ENCODE measurements at regions not wholly inside any gene's neighbourhood (a gene's known extent, or its start where the extent isn't known, plus 50 kb on each side); places are given as distances from the start of the nearest gene placed in this dataset.
"Not testable (repeated sequence)": the region's sequence is repeated elsewhere in the genome, so short reads cannot be mapped to it uniquely, and the experiment has no call there.

DNA sequence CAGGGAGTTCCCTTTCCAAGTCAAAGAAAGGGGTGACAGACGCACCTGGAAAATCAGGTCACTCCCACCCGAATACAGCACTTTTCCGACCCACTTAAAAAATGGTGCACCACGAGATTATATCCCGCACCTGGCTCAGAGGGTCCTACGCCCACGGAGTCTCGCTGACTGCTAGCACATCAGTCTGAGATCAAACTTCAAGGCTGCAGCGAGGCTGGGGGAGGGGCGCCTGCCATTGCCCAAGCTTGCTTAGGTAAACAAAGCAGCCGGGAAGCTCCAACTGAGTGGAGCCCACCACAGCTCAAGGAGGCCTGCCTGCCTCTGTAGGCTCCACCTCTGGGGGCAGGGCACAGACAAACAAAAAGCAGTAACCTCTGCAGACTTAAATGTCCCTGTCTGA, 277.8 kb upstream of the ARHGAP42 start:
- H3K4me1 Mint-ChIP-seq; H3K27ac Mint-ChIP-seq; H3K4me1 ChIP-seq (ENCODE audit: control insufficient read depth in 2 of 2, insufficient read depth in 2 of 2, low read length in 2 of 2); intact Hi-C loops (cut with micrococcal nuclease); ATAC-seq; H3K9me3 ChIP-seq (ENCODE audit: control insufficient read depth in 2 of 3, low read length in 3 of 3); POLR2A ChIA-PET; DNase-seq; H3K27me3 ChIP-seq (ENCODE audit: control insufficient read depth in 2 of 2, insufficient read depth in 2 of 2, low read length in 2 of 2); CTCF ChIA-PET; H3K27ac ChIP-seq (ENCODE audit: low read depth, low read length); H3K36me3 ChIP-seq (ENCODE audit: control insufficient read depth in 2 of 3, insufficient read depth in 3 of 3, low read length in 3 of 3); H3K4me3 ChIP-seq (ENCODE audit: low read length); H3K36me3 Mint-ChIP-seq; H3K4me3 Mint-ChIP-seq; H3K27me3 Mint-ChIP-seq: not testable (repeated sequence)
- H3K9me3 Mint-ChIP-seq = peaks cover 2 to 17% (median 11%) of the 10 kb centered on the region in 11 donors

DNA sequence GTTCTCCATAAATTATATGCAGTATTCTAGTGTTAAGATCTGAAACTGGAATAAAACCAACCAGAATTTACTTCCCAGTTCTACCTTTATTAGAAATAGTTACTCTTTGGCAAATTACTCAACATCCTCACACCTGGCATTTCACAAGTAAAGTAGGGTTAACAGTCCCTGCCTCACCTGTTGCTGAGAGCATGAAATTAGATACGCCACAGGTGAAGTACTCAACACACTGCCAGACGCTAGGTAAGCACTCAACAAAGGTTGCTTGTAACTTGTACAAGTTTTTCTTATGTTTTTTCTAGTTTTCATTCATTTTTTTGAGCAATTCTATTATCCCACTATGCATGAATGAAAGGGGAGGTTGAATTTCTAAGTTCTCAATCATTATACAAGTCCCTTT, 267.6 kb upstream of the ARHGAP42 start:
- no peaks in the 10 kb centered on the region for H3K27me3 Mint-ChIP-seq
- no peak for ATAC-seq
- H3K36me3 Mint-ChIP-seq = peaks cover 0 to 6% (median 0%) of the 10 kb centered on the region in 5 donors
- H3K4me3 ChIP-seq (ENCODE audit: low read length) = no peak overlapping the region
- H3K9me3 ChIP-seq (ENCODE audit: control insufficient read depth in 2 of 3, low read length in 3 of 3) = peaks cover 0 to 4% (median 0%) of the 10 kb centered on the region in 3 experiments
- H3K27ac ChIP-seq (ENCODE audit: low read depth, low read length) = no peak overlapping the region
- intact Hi-C loops (cut with micrococcal nuclease) = no loop called here
- H3K4me3 Mint-ChIP-seq = no peak overlapping the region
- H3K27ac Mint-ChIP-seq = no peak overlapping the region
- ChIA-PET POLR2A (no interaction called here), CTCF (no interaction called here)
- no peaks in the 10 kb centered on the region for H3K4me1 ChIP-seq (ENCODE audit: control insufficient read depth in 2 of 2, insufficient read depth in 2 of 2, low read length in 2 of 2)
- DNase-seq = no peak
- no peaks in the 10 kb centered on the region for H3K27me3 ChIP-seq (ENCODE audit: control insufficient read depth in 2 of 2, insufficient read depth in 2 of 2, low read length in 2 of 2)
- H3K36me3 ChIP-seq (ENCODE audit: control insufficient read depth in 2 of 3, insufficient read depth in 3 of 3, low read length in 3 of 3) = no peaks in the 10 kb centered on the region
- peaks cover 5 to 41% (median 19%) of the 10 kb centered on the region in 11 donors for H3K9me3 Mint-ChIP-seq
- no peaks in the 10 kb centered on the region for H3K4me1 Mint-ChIP-seq

DNA sequence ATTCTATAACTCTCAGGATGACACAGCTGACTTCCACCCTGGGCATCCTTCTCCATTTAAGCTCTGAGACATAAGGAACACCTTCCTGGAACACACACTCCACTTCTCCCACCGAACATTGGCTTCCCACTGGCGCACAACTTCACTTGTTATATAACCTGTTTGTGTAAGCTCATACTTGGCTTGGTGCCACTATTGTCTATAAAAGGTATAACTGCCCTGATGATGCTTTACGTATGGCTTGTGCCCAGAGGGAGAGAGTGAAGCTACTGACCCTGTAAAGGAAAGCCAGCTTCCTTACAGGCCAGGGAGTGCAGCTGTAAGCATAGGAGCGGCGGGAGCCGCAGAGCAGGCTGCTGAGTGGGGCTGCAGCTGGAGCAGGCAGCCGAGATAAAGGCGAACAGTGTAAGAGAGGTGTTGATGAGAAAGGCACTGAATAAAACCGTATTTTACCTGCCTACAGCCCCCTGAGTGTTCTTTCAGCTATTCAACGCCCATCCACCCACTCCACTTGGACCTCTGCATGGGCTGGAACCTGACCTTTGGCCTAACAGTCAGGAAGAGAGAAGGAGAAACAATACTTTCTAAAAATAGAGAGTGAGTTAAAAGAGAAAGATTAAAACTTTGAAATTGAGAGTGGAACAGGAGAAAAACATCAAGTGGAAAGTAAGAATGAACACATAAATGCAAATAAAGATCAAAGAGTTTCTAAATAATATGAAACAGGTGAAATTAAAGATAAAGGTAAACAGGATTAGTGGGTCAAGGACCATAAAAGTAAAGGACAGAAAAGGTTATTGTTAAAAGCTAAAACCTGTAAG, 252.1 kb upstream of the ARHGAP42 start:
- no peaks in the 10 kb centered on the region for H3K36me3 Mint-ChIP-seq
- no peaks in the 10 kb centered on the region for H3K36me3 ChIP-seq (ENCODE audit: control insufficient read depth in 2 of 3, insufficient read depth in 3 of 3, low read length in 3 of 3)

DNA sequence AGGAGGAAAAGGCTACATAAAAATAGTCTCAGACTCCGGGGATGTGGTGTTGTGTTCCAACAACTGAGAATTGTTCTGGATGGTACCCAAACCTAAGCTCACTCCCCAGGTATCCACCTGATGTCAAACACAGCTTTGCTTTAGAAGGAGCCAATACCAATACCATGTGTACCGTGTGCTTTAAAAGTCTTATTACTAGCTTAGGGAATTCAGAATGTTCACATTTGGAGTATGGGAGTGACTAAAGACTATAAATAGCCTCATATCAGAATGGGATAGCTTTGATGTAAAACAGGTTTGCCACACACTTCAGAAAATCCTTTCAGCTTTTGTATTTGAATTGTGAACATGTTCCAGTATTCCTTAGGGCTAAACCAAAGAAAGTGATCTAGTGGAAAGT, 248.7 kb upstream of the ARHGAP42 start:
- no peaks in the 10 kb centered on the region for H3K9me3 ChIP-seq (ENCODE audit: control insufficient read depth in 2 of 3, low read length in 3 of 3)
- no peaks in the 10 kb centered on the region for H3K4me1 Mint-ChIP-seq
- H3K9me3 Mint-ChIP-seq = peaks cover 0 to 19% (median 7%) of the 10 kb centered on the region in 11 donors
- no peak overlapping the region for H3K4me3 ChIP-seq (ENCODE audit: low read length)
- H3K27me3 Mint-ChIP-seq = no peaks in the 10 kb centered on the region
- CTCF ChIA-PET = no interaction called here
- no peak overlapping the region for H3K4me3 Mint-ChIP-seq
- intact Hi-C loops (cut with micrococcal nuclease) = no loop called here
- no peaks in the 10 kb centered on the region for H3K4me1 ChIP-seq (ENCODE audit: control insufficient read depth in 2 of 2, insufficient read depth in 2 of 2, low read length in 2 of 2)
- POLR2A ChIA-PET = no interaction called here
- H3K36me3 ChIP-seq (ENCODE audit: control insufficient read depth in 2 of 3, insufficient read depth in 3 of 3, low read length in 3 of 3) = no peaks in the 10 kb centered on the region
- ATAC-seq (no peak), DNase-seq (no peak)
- no peaks in the 10 kb centered on the region for H3K27me3 ChIP-seq (ENCODE audit: control insufficient read depth in 2 of 2, insufficient read depth in 2 of 2, low read length in 2 of 2)
- H3K27ac Mint-ChIP-seq = no peak overlapping the region
- H3K36me3 Mint-ChIP-seq = no peaks in the 10 kb centered on the region
- H3K27ac ChIP-seq (ENCODE audit: low read depth, low read length) = no peak overlapping the region

More for the DNA sequence above, 252.1 kb upstream of the ARHGAP42 start:
- no peak for DNase-seq
- ChIA-PET POLR2A (no interaction called here), CTCF (no interaction called here)
- Mint-ChIP-seq H3K4me3 (no peak overlapping the region), H3K4me1 (no peaks in the 10 kb centered on the region), H3K9me3 (peaks cover 0 to 16% (median 4%) of the 10 kb centered on the region in 11 donors), H3K27ac (no peak overlapping the region), H3K27me3 (no peaks in the 10 kb centered on the region)
- H3K4me1 ChIP-seq (ENCODE audit: control insufficient read depth in 2 of 2, insufficient read depth in 2 of 2, low read length in 2 of 2) = no peaks in the 10 kb centered on the region
- no peak overlapping the region for H3K27ac ChIP-seq (ENCODE audit: low read depth, low read length)
- no peaks in the 10 kb centered on the region for H3K9me3 ChIP-seq (ENCODE audit: control insufficient read depth in 2 of 3, low read length in 3 of 3)
- H3K27me3 ChIP-seq (ENCODE audit: control insufficient read depth in 2 of 2, insufficient read depth in 2 of 2, low read length in 2 of 2) = no peaks in the 10 kb centered on the region
- ATAC-seq = no peak
- intact Hi-C loops (cut with micrococcal nuclease) = no loop called here
- H3K4me3 ChIP-seq (ENCODE audit: low read length) = no peak overlapping the region

DNA sequence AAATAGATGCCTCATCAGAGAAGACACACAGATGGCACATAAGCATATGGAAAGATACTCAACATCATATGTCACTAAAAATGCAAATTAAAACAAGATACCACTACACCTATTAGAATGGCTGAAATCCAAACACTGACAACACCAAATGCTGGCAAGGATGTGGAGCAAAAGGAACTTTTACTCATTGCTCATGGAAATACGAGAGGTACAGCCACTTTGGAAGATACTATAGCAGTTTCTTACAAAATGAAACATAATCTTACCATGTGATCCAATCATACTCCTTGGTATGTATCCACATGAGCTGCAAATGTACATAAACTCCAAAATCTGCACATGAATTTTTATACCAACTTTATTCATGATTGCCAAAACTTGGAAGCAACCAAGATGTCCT, 246.0 kb upstream of the ARHGAP42 start:
- Mint-ChIP-seq H3K27ac (no peak overlapping the region), H3K4me3 (no peak overlapping the region), H3K9me3 (peaks cover 0 to 15% (median 5%) of the 10 kb centered on the region in 11 donors), H3K27me3 (no peaks in the 10 kb centered on the region), H3K36me3 (no peaks in the 10 kb centered on the region), H3K4me1 (no peaks in the 10 kb centered on the region)
- Histone ChIP-seq H3K27ac (ENCODE audit: low read depth, low read length) (no peak overlapping the region), H3K4me3 (ENCODE audit: low read length) (no peak overlapping the region), H3K9me3 (ENCODE audit: control insufficient read depth in 2 of 3, low read length in 3 of 3) (no peaks in the 10 kb centered on the region), H3K4me1 (ENCODE audit: control insufficient read depth in 2 of 2, insufficient read depth in 2 of 2, low read length in 2 of 2) (no peaks in the 10 kb centered on the region), H3K36me3 (ENCODE audit: control insufficient read depth in 2 of 3, insufficient read depth in 3 of 3, low read length in 3 of 3) (no peaks in the 10 kb centered on the region), H3K27me3 (ENCODE audit: control insufficient read depth in 2 of 2, insufficient read depth in 2 of 2, low read length in 2 of 2) (no peaks in the 10 kb centered on the region)
- intact Hi-C loops (cut with micrococcal nuclease) = no loop called here
- POLR2A ChIA-PET = no interaction called here
- ATAC-seq (no peak), DNase-seq (no peak)
- CTCF ChIA-PET = no interaction called here

DNA sequence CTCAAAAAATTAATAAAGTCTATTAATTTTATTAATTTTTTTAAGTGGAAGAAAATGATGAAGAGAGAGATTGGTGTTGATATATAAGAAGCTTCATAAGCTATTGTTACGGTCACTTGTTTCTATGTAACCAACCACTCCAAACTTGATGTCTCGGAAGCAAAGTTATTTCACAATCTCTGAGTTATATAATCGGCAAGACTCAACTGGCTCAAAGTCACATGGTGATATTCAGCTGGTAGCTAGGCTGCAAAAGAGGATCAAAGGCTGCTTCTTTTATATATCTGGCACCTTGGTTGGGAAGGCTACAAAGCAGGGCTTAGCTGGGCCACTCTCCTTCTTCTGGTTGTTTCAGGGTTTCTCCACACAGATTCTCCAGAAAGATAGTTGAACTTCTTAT, 245.1 kb upstream of the ARHGAP42 start:
- Histone ChIP-seq H3K9me3 (ENCODE audit: control insufficient read depth in 2 of 3, low read length in 3 of 3) (no peaks in the 10 kb centered on the region), H3K36me3 (ENCODE audit: control insufficient read depth in 2 of 3, insufficient read depth in 3 of 3, low read length in 3 of 3) (no peaks in the 10 kb centered on the region), H3K27ac (ENCODE audit: low read depth, low read length) (no peak overlapping the region), H3K27me3 (ENCODE audit: control insufficient read depth in 2 of 2, insufficient read depth in 2 of 2, low read length in 2 of 2) (no peaks in the 10 kb centered on the region), H3K4me1 (ENCODE audit: control insufficient read depth in 2 of 2, insufficient read depth in 2 of 2, low read length in 2 of 2) (no peaks in the 10 kb centered on the region), H3K4me3 (ENCODE audit: low read length) (no peak overlapping the region)
- intact Hi-C loops (cut with micrococcal nuclease) = no loop called here
- ATAC-seq = no peak
- H3K36me3 Mint-ChIP-seq = no peaks in the 10 kb centered on the region
- no peaks in the 10 kb centered on the region for H3K4me1 Mint-ChIP-seq
- no peak overlapping the region for H3K27ac Mint-ChIP-seq
- ChIA-PET POLR2A (no interaction called here), CTCF (no interaction called here)
- H3K9me3 Mint-ChIP-seq = peaks cover 0 to 16% (median 6%) of the 10 kb centered on the region in 11 donors
- no peak overlapping the region for H3K4me3 Mint-ChIP-seq
- no peak for DNase-seq
- no peaks in the 10 kb centered on the region for H3K27me3 Mint-ChIP-seq

DNA sequence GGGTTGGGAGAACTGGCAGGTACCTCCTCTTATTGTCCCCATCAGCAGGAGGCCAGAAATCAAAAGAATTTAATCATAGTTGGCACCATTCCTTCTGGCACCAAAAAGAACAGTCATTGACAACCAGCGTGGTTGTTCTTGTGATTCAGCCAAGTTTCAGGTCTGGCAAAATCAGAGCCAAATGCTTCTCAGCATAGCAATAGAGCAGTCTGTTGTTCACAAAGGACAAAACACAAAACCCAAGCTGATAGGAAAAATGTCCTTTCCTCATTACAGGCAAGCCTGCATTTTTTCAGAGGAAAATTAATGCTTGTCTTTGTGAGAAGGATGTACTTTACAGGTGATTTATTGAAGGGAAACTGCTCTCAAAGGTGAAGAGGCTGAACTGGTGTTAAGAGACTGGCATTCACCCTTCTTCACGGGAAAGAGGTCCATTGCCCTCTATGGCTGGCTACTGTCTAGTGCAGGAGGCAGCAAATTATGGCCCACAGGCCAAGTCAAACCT, 241.8 kb upstream of the ARHGAP42 start:
- Histone ChIP-seq H3K27ac (ENCODE audit: low read depth, low read length) (no peak overlapping the region), H3K4me3 (ENCODE audit: low read length) (no peak overlapping the region), H3K27me3 (ENCODE audit: control insufficient read depth in 2 of 2, insufficient read depth in 2 of 2, low read length in 2 of 2) (no peaks in the 10 kb centered on the region), H3K36me3 (ENCODE audit: control insufficient read depth in 2 of 3, insufficient read depth in 3 of 3, low read length in 3 of 3) (no peaks in the 10 kb centered on the region), H3K4me1 (ENCODE audit: control insufficient read depth in 2 of 2, insufficient read depth in 2 of 2, low read length in 2 of 2) (no peaks in the 10 kb centered on the region), H3K9me3 (ENCODE audit: control insufficient read depth in 2 of 3, low read length in 3 of 3) (peaks cover 0 to 3% (median 0%) of the 10 kb centered on the region in 3 experiments)
- Mint-ChIP-seq H3K4me1 (no peaks in the 10 kb centered on the region), H3K27ac (no peak overlapping the region), H3K4me3 (no peak overlapping the region), H3K36me3 (no peaks in the 10 kb centered on the region), H3K27me3 (no peaks in the 10 kb centered on the region), H3K9me3 (peaks cover 0 to 18% (median 6%) of the 10 kb centered on the region in 11 donors)
- DNase-seq (no peak), ATAC-seq (no peak)
- POLR2A ChIA-PET = no interaction called here
- CTCF ChIA-PET = no interaction called here
- intact Hi-C loops (cut with micrococcal nuclease) = no loop called here

Data from naive thymus-derived CD4-positive, alpha-beta T cell (primary cell).